GM12875 (cell line): ENCODE measurements at regions not wholly inside any gene's neighbourhood (a gene's known extent, or its start where the extent isn't known, plus 50 kb on each side); places are given as distances from the start of the nearest gene placed in this dataset.

Experiments used
- H3K4me3 ChIP-seq: one replicate; pipeline ENCODE4 v1.5.1; 2011; ENCODE audit warnings: low read depth, low read length, control low read depth
- CTCF ChIP-seq: IDR thresholded peaks from 2 replicates; pipeline ENCODE4 v1.5.1; 2011; ENCODE audit warnings: low read depth, mild to moderate bottlenecking, control low read depth, inconsistent platforms, low read length, moderate library complexity, borderline replicate concordance; ENCODE audit not compliant: insufficient read depth

- TF ChIP-seq CTCF, result no peak
- no peak overlapping the region for H3K4me3 ChIP-seq
Measured at GRCh38 chr3:36297195-36297594, 83.1 kb upstream of the STAC start.

- H3K4me3 ChIP-seq, result no peak overlapping the region
- TF ChIP-seq CTCF, result no peak
Measured at GRCh38 chr3:36298188-36298587, 82.1 kb upstream of the STAC start.

- no peak for TF ChIP-seq CTCF
- no peak overlapping the region for H3K4me3 ChIP-seq
Measured at GRCh38 chr3:36302158-36302509, 78.2 kb upstream of the STAC start.

- TF ChIP-seq CTCF, result no peak
Measured at GRCh38 chr3:36302626-36303025, 77.7 kb upstream of the STAC start.

GRCh38 chr3:36303286-36303685 is 77.0 kb upstream of the STAC start:
- no peak overlapping the region for H3K4me3 ChIP-seq
- TF ChIP-seq CTCF, result no peak

More at GRCh38 chr3:36302626-36303025, 77.7 kb upstream of the STAC start:
- no peak overlapping the region for H3K4me3 ChIP-seq

GRCh38 chr3:36305929-36306520 is 74.3 kb upstream of the STAC start:
- TF ChIP-seq CTCF, result no peak
- H3K4me3 ChIP-seq, result no peak overlapping the region

- no peak for TF ChIP-seq CTCF
- no peak overlapping the region for H3K4me3 ChIP-seq
Measured at GRCh38 chr3:36309092-36309491, 71.2 kb upstream of the STAC start.
